Kidney epithelial cell (primary cell): ENCODE measurements at regions not wholly inside any gene's neighbourhood (a gene's known extent, or its start where the extent isn't known, plus 50 kb on each side); places are given as distances from the start of the nearest gene placed in this dataset.

Experiments used
- DNase-seq: peaks from one replicate; pipeline ENCODE4 v3.0.0-alpha.2; 2010; ENCODE audit warnings: low read depth
- H3K27me3 ChIP-seq: 2 replicates; pipeline ENCODE4 v1.6.0; 2011; ENCODE audit warnings: low read length; ENCODE audit not compliant: control insufficient read depth, insufficient read depth
- H3K36me3 ChIP-seq: 2 replicates; pipeline ENCODE4 v1.5.1; 2011; ENCODE audit warnings: low read length; ENCODE audit not compliant: control insufficient read depth, insufficient read depth
- H3K4me3 ChIP-seq: 2 replicates; pipeline ENCODE4 v1.5.1; 2011; ENCODE audit warnings: low read depth, mild to moderate bottlenecking, control low read depth, low read length
- TF ChIP-seq, protein P1 (sequence below): IDR thresholded peaks from 2 replicates; pipeline ENCODE4 v1.5.1; 2011; ENCODE audit warnings: mild to moderate bottlenecking, moderate library complexity, low read length, control low read depth, inconsistent platforms; ENCODE audit not compliant: insufficient read depth, poor library complexity, severe bottlenecking

DNA sequence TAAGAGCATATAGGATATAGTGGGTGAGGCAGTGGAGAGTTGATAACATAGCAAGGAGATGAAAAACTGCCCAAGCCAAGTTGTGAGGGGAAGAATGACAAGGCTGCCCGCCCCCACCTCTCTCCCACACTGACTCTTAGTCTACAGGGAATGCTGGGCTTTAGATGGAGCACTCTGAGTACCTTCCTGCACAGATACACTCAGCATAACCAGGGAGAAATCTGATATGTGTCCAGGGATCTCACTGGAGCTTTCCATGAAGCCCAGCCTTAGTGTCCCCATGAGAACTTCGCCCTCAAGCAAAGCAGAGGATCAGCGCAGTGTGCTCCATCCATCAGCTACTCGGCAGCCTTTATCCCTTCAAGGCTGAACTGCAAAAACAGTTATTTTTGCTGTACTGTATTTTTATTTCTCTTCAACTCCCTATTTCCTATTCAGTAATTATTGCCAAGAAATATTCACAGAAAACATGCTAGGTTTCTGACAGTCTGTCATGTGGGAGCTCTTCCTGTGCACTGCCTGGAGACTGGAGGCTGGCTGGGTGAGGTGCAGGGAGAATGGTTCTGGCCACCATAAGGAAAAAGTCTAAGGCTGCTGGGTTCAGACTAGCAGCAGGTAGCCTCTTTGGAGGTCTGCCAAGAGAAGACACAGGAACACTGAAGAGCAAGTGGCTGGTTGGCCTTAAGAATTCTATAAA, 475.2 kb upstream of the PPP2R3A start:
- Histone ChIP-seq H3K36me3 (no peaks in the 10 kb centered on the region), H3K27me3 (no peaks in the 10 kb centered on the region), H3K4me3 (no peak overlapping the region)
- DNase-seq: no peak
- TF ChIP-seq, protein P1, sequence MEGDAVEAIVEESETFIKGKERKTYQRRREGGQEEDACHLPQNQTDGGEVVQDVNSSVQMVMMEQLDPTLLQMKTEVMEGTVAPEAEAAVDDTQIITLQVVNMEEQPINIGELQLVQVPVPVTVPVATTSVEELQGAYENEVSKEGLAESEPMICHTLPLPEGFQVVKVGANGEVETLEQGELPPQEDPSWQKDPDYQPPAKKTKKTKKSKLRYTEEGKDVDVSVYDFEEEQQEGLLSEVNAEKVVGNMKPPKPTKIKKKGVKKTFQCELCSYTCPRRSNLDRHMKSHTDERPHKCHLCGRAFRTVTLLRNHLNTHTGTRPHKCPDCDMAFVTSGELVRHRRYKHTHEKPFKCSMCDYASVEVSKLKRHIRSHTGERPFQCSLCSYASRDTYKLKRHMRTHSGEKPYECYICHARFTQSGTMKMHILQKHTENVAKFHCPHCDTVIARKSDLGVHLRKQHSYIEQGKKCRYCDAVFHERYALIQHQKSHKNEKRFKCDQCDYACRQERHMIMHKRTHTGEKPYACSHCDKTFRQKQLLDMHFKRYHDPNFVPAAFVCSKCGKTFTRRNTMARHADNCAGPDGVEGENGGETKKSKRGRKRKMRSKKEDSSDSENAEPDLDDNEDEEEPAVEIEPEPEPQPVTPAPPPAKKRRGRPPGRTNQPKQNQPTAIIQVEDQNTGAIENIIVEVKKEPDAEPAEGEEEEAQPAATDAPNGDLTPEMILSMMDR: no peak

DNA sequence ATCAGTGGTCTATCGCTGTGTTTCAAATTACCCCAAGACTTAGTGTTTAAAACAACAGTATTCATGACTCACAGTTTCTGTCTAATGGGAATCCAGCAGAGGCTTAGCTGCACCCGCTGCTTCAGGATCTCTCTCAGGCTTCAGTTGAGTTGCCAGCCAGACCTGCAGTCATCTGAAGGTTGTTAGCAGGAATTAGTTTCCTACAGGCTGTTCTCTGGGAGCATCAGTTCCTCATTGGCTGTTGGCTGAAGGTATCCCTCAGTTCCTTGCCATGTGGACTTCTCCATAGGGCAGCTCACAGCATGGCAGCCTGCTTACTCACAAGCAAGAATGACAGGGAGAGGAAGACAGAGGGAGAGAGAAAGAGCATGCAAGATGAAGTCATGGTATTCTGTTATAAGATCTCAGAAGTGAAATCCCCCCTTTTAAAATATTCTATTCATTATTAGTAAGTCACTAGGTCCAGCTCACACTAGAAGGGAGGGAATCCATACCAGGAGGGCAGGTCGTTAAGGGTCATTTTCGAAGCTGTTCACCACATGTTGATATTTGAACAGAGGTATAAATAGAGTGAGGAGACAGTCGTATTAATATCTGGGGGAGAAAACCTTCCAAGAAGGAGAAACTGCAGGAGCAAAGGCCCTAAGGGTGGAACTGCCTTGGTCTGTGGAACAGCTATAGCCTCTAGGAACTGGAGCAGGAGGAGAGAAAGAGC, 473.9 kb upstream of the PPP2R3A start:
- Histone ChIP-seq H3K36me3 (no peaks in the 10 kb centered on the region), H3K4me3 (no peak overlapping the region), H3K27me3 (no peaks in the 10 kb centered on the region)
- TF ChIP-seq, protein P1: no peak
- DNase-seq: no peak

DNA sequence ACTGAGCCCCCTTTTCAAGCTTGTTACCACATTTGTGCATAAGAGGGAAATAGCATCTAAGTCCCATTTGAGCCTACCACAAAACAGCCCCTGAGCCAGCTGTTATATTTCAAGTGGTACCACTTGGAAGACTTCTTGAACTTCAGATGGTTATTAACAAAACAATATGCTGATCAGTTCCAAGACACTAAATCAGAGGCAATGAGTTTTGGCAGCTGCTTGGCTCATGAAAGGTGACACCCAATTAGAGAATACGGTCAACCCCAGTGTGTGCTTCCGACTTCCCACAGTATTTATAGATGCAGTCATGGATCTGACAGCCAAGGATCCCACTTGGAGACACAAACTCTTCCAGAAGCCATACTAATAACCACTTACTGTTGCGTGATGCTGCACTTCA, 469.6 kb upstream of the PPP2R3A start:
- Histone ChIP-seq H3K36me3 (no peaks in the 10 kb centered on the region), H3K4me3 (no peak overlapping the region), H3K27me3 (no peaks in the 10 kb centered on the region)
- TF ChIP-seq, protein P1: no peak
- DNase-seq: no peak

DNA sequence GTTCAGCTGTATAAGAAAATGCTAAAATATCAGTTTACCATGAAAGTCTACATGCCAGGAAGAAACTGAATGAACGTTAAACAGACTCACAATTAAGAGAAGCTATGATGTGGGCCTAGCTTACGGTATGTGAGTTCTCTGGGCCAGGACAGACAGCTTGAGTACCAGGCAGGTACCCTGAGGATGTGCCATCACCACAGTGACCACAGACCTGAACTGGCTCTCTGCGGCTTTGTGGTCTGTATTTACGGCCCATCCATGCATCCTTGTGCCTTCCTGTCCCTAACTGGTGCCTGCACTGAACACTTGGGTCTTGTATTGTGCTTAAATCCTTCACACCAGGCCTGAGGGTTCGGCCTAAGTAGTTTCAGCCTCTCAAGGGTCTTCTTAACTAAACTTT, 467.5 kb upstream of the PPP2R3A start:
- Histone ChIP-seq H3K36me3 (no peaks in the 10 kb centered on the region), H3K27me3 (no peaks in the 10 kb centered on the region), H3K4me3 (no peak overlapping the region)
- TF ChIP-seq, protein P1: no peak
- DNase-seq: no peak

DNA sequence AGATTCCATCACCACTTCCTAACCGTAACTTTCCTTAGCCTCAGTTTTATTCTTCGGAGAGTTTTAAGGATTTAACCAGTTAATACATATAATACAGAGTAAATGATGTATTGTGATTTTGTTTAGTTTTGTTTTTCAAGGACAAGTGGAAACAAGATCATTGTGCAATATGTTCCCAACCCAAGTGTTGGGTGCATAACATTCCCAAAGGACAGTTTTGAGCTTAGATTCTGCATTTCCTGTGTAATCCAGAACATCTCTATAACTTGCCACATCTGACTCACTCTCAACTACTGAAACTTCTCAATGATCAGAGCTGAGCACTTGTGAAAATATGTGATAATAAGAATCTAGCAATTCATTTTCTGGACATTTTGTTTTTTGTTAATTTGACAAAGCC, 466.1 kb upstream of the PPP2R3A start:
- Histone ChIP-seq H3K36me3 (no peaks in the 10 kb centered on the region), H3K4me3 (no peak overlapping the region), H3K27me3 (no peaks in the 10 kb centered on the region)
- no peak for DNase-seq
- TF ChIP-seq, protein P1: no peak
